K562 (cell line): ENCODE measurements at regions not wholly inside any gene's neighbourhood (a gene's known extent, or its start where the extent isn't known, plus 50 kb on each side); places are given as distances from the start of the nearest gene placed in this dataset.

Source experiments
- ATAC-seq: fragments of 200-7000 bp; cut with Tn5 transposase; 3 replicates; pipeline ENCODE4 v1.9.1; 2020; ENCODE audit warnings: moderate library complexity
- BruUV-seq: library from RNA; stranded (reverse); fragments of 400-500 nt; replicated peaks from 2 replicates; lab custom pipeline; 2021; lab: Mats Ljungman, UMichigan
- CTCF ChIA-PET: fragments of 300-600 bp; formaldehyde crosslinking; extraction: SDS; loops from one replicate; lab custom pipeline; 2021; ENCODE audit warnings: low intra/inter-chr PET ratio; lab: Yijun Ruan, JAX
- POLR2A ChIA-PET: fragments of 300-600, 350-650 bp; sonication (Branson Sonifier 250); formaldehyde crosslinking; extraction: SDS; loops from one replicate; lab custom pipeline; 2021; ENCODE audit warnings: antibody characterized with exemption, inconsistent platforms; lab: Yijun Ruan, JAX
- DNase-seq, 4 experiments: peaks; one replicate each; pipeline versions ENCODE4 v3.0.0 to v3.0.0-alpha.2; 2011 to 2018; ENCODE audit warnings: low spot score in 3 of 4, mixed read lengths in 3 of 4; ENCODE audit errors: extremely low read depth in 1 of 4
- FAIRE-seq: peaks from 2 replicates; lab custom pipeline; 2011; peaks lifted over from hg19 to GRCh38; lab: Jason Lieb, UNC
- H2AFZ ChIP-seq: 2 replicates; pipeline ENCODE4 v1.6.0; 2011; ENCODE audit warnings: low read depth, low read length, control low read depth, inconsistent platforms
- H3K27ac ChIP-seq: fragments of 200-600 bp; 3 replicates; pipeline ENCODE4 v1.8.0; 2011; ENCODE audit warnings: low read depth, mild to moderate bottlenecking, control low read depth, inconsistent platforms, low read length, moderate library complexity, mixed read lengths; ENCODE audit errors: extremely low read depth
- H3K27me3 ChIP-seq, 2 experiments: fragments of 300-600 bp in 1 of 2; 2 replicates in 1 of 2; 3 replicates in 1 of 2; pipeline versions ENCODE4 v1.6.0 to v1.8.0; 2011; ENCODE audit warnings: inconsistent platforms in 2 of 2, low read length in 2 of 2, mild to moderate bottlenecking in 1 of 2, mixed read lengths in 1 of 2, moderate library complexity in 1 of 2; ENCODE audit not compliant: control insufficient read depth in 2 of 2, insufficient read depth in 2 of 2
- H3K36me3 ChIP-seq: fragments of 300-600 bp; 3 replicates; pipeline ENCODE4 v1.8.0; 2011; ENCODE audit warnings: mild to moderate bottlenecking, low read length, inconsistent platforms; ENCODE audit not compliant: control insufficient read depth, insufficient read depth
- H3K4me1 ChIP-seq, 2 experiments: fragments of 200-600 bp in 1 of 2; replicated peaks in 1 of 2; 2 replicates in 1 of 2; 3 replicates in 1 of 2; pipeline versions ENCODE4 v1.5.1 to v1.8.0; 2011; ENCODE audit warnings: inconsistent platforms in 2 of 2, low read length in 2 of 2, mild to moderate bottlenecking in 1 of 2, mixed read lengths in 1 of 2, moderate library complexity in 1 of 2; ENCODE audit not compliant: control insufficient read depth in 2 of 2, insufficient read depth in 2 of 2
- H3K4me2 ChIP-seq: 2 replicates; pipeline ENCODE4 v1.6.1; 2011; ENCODE audit warnings: low read length, control low read depth, inconsistent platforms, mixed read lengths; ENCODE audit not compliant: insufficient read depth
- H3K4me3 ChIP-seq: fragments of 200-600 bp; sonication (generic), shearing (Covaris generic); 2 replicates; pipeline ENCODE4 v1.5.1; 2016; ENCODE audit warnings: control low read depth, inconsistent platforms
- H3K79me2 ChIP-seq: fragments of 200-600 bp; 3 replicates; pipeline ENCODE4 v1.8.0; 2011; ENCODE audit warnings: low read length, inconsistent platforms; ENCODE audit not compliant: control insufficient read depth, insufficient read depth
- H3K9ac ChIP-seq, 2 experiments: 2 replicates each; pipeline versions ENCODE4 v1.6.0 to v1.6.1; 2011; ENCODE audit warnings: low read depth in 2 of 2, low read length in 2 of 2, control low read depth in 1 of 2, inconsistent platforms in 1 of 2, mild to moderate bottlenecking in 1 of 2, mixed read lengths in 1 of 2; ENCODE audit not compliant: insufficient read depth in 1 of 2
- H3K9me1 ChIP-seq: one replicate; pipeline ENCODE4 v1.6.0; 2011; ENCODE audit warnings: inconsistent platforms, mild to moderate bottlenecking, low read length, moderate library complexity; ENCODE audit not compliant: control insufficient read depth, insufficient read depth
- H3K9me3 ChIP-seq: replicated peaks from 2 replicates; pipeline ENCODE4 v1.5.1; 2011; ENCODE audit warnings: low read depth, low read length, inconsistent platforms; ENCODE audit not compliant: control insufficient read depth, insufficient read depth
- H4K20me1 ChIP-seq: replicated peaks from 2 replicates; pipeline ENCODE4 v1.6.1; 2011; ENCODE audit warnings: low read length, inconsistent platforms, mixed read lengths; ENCODE audit not compliant: control insufficient read depth, insufficient read depth
- BMI1 ChIP-seq: fragments of 150-350 bp; IDR thresholded peaks from 2 replicates; pipeline ENCODE4 v1.6.1; 2014; ENCODE audit warnings: low read length
- E4F1 ChIP-seq: fragments of 250-450 bp; sonication (Bioruptor Pico); IDR thresholded peaks from 2 replicates; pipeline ENCODE4 v1.5.0; 2021; ENCODE audit warnings: mild to moderate bottlenecking, borderline replicate concordance
- ILF3 ChIP-seq: fragments of 450-650 bp; IDR thresholded peaks from 2 replicates; pipeline ENCODE4 v1.6.1; 2018; ENCODE audit warnings: antibody characterized with exemption, mild to moderate bottlenecking, moderate library complexity, borderline replicate concordance
- POLR2G ChIP-seq: fragments of 200-400 bp; formaldehyde crosslinking; IDR thresholded peaks from 2 replicates; pipeline ENCODE4 v1.6.1; 2017; ENCODE audit warnings: low read depth, mild to moderate bottlenecking, antibody characterized with exemption, low read length, moderate library complexity
- RBM25 ChIP-seq: fragments of 200-400 bp; formaldehyde crosslinking; IDR thresholded peaks from 2 replicates; pipeline ENCODE4 v1.6.1; 2018; ENCODE audit warnings: low read length, low read depth, moderate library complexity; ENCODE audit not compliant: severe bottlenecking
- SAP30 ChIP-seq: fragments of 200-600 bp; sonication (generic); IDR thresholded peaks from 2 replicates; pipeline ENCODE4 v1.6.1; 2012; ENCODE audit warnings: borderline replicate concordance, low read depth, mild to moderate bottlenecking, moderate library complexity, low read length, control low read depth, inconsistent platforms; ENCODE audit not compliant: insufficient read depth, poor library complexity, severe bottlenecking
- SMAD2 ChIP-seq: fragments of 150-350 bp; IDR thresholded peaks from 2 replicates; pipeline ENCODE4 v1.6.1; 2014; ENCODE audit warnings: low read depth, mild to moderate bottlenecking, low read length
- U2AF1 ChIP-seq: fragments of 200-400 bp; formaldehyde crosslinking; optimal IDR thresholded peaks from 2 replicates; pipeline ENCODE3; 2017; ENCODE audit warnings: mild to moderate bottlenecking, low read depth, low read length, moderate library complexity
- ZC3H8 ChIP-seq: fragments of 450-650 bp; IDR thresholded peaks from 2 replicates; pipeline ENCODE4 v1.6.1; 2017
- ZNF77 ChIP-seq: fragments of 250-450 bp; sonication (Bioruptor Pico); IDR thresholded peaks from 2 replicates; pipeline ENCODE4 v1.5.0; 2020
- ZNF785 ChIP-seq: fragments of 250-450 bp; sonication (Bioruptor Pico); IDR thresholded peaks from 2 replicates; pipeline ENCODE4 v1.4.0; 2020; ENCODE audit warnings: mild to moderate bottlenecking
- in situ Hi-C: fragments of 300-500 bp; cut with MboI; formaldehyde crosslinking; loops from 4 replicates; pipeline ENCODE4 v1.15.0; 2018; ENCODE audit warnings: inconsistent platforms, mixed read lengths
- intact Hi-C: fragments of 100-400 bp; cut with micrococcal nuclease; formaldehyde crosslinking; loops from 2 replicates; pipeline ENCODE4 v1.14.2; 2022

GRCh38 chr10:56286096-56286495, 75.0 kb downstream of the ZWINT start:
- FAIRE-seq: no peak
- H3K4me3 ChIP-seq: no peak overlapping the region
- TF ChIP-seq BMI1 (no peak), POLR2G (no peak), E4F1 (CRISPR knock-in tag) (no peak), RBM25 (no peak), SAP30 (no peak), ZC3H8 (no peak), SMAD2 (no peak), ZNF77 (CRISPR knock-in tag) (no peak), ZNF785 (CRISPR knock-in tag) (no peak), ILF3 (no peak), U2AF1 (no peak)
- CTCF ChIA-PET: no interaction called here
- H3K4me2 ChIP-seq: no peak overlapping the region
- H3K9ac ChIP-seq: no peak overlapping the region
- H4K20me1 ChIP-seq: no peaks in the 10 kb centered on the region
- POLR2A ChIA-PET: no interaction called here
- ATAC-seq: no peak
- H3K27ac ChIP-seq: no peak overlapping the region
- no peaks in the 10 kb centered on the region for H3K36me3 ChIP-seq
- no peaks in the 10 kb centered on the region for H3K27me3 ChIP-seq
- intact Hi-C loops: no loop called here
- DNase-seq: no peak
- no peak overlapping the region for H2AFZ ChIP-seq
- BruUV-seq: no TSS peak
- in situ Hi-C loops: no loop called here
- H3K79me2 ChIP-seq: no peaks in the 10 kb centered on the region
- H3K9me3 ChIP-seq: no peaks in the 10 kb centered on the region; the same call in 1 of the 2 replicates
- no peaks in the 10 kb centered on the region for H3K9me1 ChIP-seq
- H3K4me1 ChIP-seq: no peaks in the 10 kb centered on the region
